A549 (cell line): ENCODE measurements at regions not wholly inside any gene's neighbourhood (a gene's known extent, or its start where the extent isn't known, plus 50 kb on each side); places are given as distances from the start of the nearest gene placed in this dataset.
A peak's percentile ranks its signal among the peaks of the same experiment; 100 is the strongest.

Experiments used
- ATAC-seq, 2 experiments: fragments of 200-7000 bp in 1 of 2; fragments of >200 bp in 1 of 2; cut with Nextera tagmentation in 1 of 2; cut with Tn5 transposase in 1 of 2; 3 replicates each; pipeline versions ENCODE4 v1.8.0 to v1.9.1; 2018 to 2020; ENCODE audit warnings: mild to moderate bottlenecking in 1 of 2, moderate library complexity in 1 of 2
- CTCF ChIA-PET: fragments of 300-600 bp; sonication (Branson Sonifier 250); formaldehyde crosslinking; extraction: SDS; loops from one replicate; lab custom pipeline; 2021; ENCODE audit warnings: antibody characterized with exemption, inconsistent platforms; lab: Yijun Ruan, JAX
- POLR2A ChIA-PET: fragments of 350-600 bp; formaldehyde crosslinking; extraction: SDS; loops from one replicate; lab custom pipeline; 2021; ENCODE audit warnings: antibody characterized with exemption, inconsistent platforms; lab: Yijun Ruan, JAX
- DNase-seq, 2 experiments: peaks; one replicate each; pipeline versions ENCODE4 v3.0.0 to v3.0.0-alpha.2; 2011 to 2016; ENCODE audit warnings: low read depth in 1 of 2, low spot score in 1 of 2
- FAIRE-seq: peaks from 2 replicates; lab custom pipeline; 2011; peaks lifted over from hg19 to GRCh38; lab: Jason Lieb, UNC
- H3K27ac ChIP-seq, 2 experiments: fragments of >200 bp; sonication (Bioruptor Twin); formaldehyde crosslinking; 3 replicates each; pipeline ENCODE4 v1.5.1; 2016 to 2017
- H3K4me1 ChIP-seq: fragments of >200 bp; sonication (Bioruptor Twin); formaldehyde crosslinking; 3 replicates; pipeline ENCODE4 v1.6.1; 2016
- H3K4me2 ChIP-seq: fragments of >200 bp; sonication (Bioruptor Twin); formaldehyde crosslinking; 3 replicates; pipeline ENCODE4 v1.6.1; 2016
- H3K4me3 ChIP-seq: fragments of >200 bp; sonication (Bioruptor Twin); formaldehyde crosslinking; 3 replicates; pipeline ENCODE4 v1.5.1; 2016
- H3K9me3 ChIP-seq: fragments of >200 bp; sonication (Bioruptor Twin); formaldehyde crosslinking; 3 replicates; pipeline ENCODE4 v1.6.1; 2016
- BHLHE40 ChIP-seq: IDR thresholded peaks from 2 replicates; pipeline ENCODE4 v1.6.1; 2012; ENCODE audit warnings: low read depth, low read length, inconsistent platforms
- CEBPB ChIP-seq, 2 experiments: fragments of >200 bp in 1 of 2; sonication (Bioruptor Twin) in 1 of 2; formaldehyde crosslinking in 1 of 2; IDR thresholded peaks; 2 replicates each; pipeline ENCODE4 v1.6.1; 2012 to 2016
- CTCF ChIP-seq: fragments of >200 bp; sonication (Bioruptor Twin); formaldehyde crosslinking; IDR thresholded peaks from 3 replicates; pipeline ENCODE4 v1.5.1; 2016
- FOSL2 ChIP-seq, 2 experiments: fragments of 450-650 bp in 1 of 2; fragments of >200 bp in 1 of 2; sonication (Bioruptor Twin) in 1 of 2; formaldehyde crosslinking; IDR thresholded peaks; 2 replicates each; pipeline versions ENCODE4 v1.5.0 to v1.6.1; 2016 to 2020; ENCODE audit warnings: mild to moderate bottlenecking in 1 of 2, moderate library complexity in 1 of 2
- HMGXB4 ChIP-seq: fragments of 250-450 bp; sonication (Bioruptor Pico); IDR thresholded peaks from 2 replicates; pipeline ENCODE4 v1.5.0; 2021; ENCODE audit warnings: mild to moderate bottlenecking, moderate library complexity, borderline replicate concordance
- HOXB5 ChIP-seq: fragments of 250-450 bp; sonication (Bioruptor Pico); IDR thresholded peaks from 2 replicates; pipeline ENCODE4 v1.5.0; 2020; ENCODE audit warnings: mild to moderate bottlenecking, moderate library complexity
- JUNB ChIP-seq: fragments of >200 bp; sonication (Bioruptor Twin); formaldehyde crosslinking; IDR thresholded peaks from 2 replicates; pipeline ENCODE4 v1.6.1; 2016
- MAFK ChIP-seq: fragments of 450-650 bp; IDR thresholded peaks from 2 replicates; pipeline ENCODE4 v1.6.1; 2014; ENCODE audit not compliant: partially characterized antibody
- NFE2L2 ChIP-seq: fragments of 150-350 bp; conservative IDR thresholded peaks from 2 replicates; pipeline ENCODE4 v1.6.1; 2014; ENCODE audit warnings: low read length
- NPAS2 ChIP-seq: fragments of 250-450 bp; sonication (Bioruptor Pico); IDR thresholded peaks from 2 replicates; pipeline ENCODE4 v1.8.0; 2022; ENCODE audit warnings: mild to moderate bottlenecking, moderate library complexity, borderline replicate concordance
- PHF8 ChIP-seq: fragments of 200-600 bp; sonication (generic); IDR thresholded peaks from 2 replicates; pipeline ENCODE4 v1.6.1; 2016; ENCODE audit warnings: low read depth, mild to moderate bottlenecking, antibody characterized with exemption, moderate library complexity, borderline replicate concordance
- POLR2A ChIP-seq: IDR thresholded peaks from 2 replicates; pipeline ENCODE4 v1.6.1; 2012; ENCODE audit warnings: mild to moderate bottlenecking, low read length
- RAD21 ChIP-seq, 2 experiments: fragments of >200 bp in 1 of 2; sonication (Bioruptor Twin) in 1 of 2; formaldehyde crosslinking in 1 of 2; IDR thresholded peaks in 1 of 2; conservative IDR thresholded peaks in 1 of 2; 2 replicates in 1 of 2; 3 replicates in 1 of 2; pipeline ENCODE4 v1.6.1; 2012 to 2018; ENCODE audit warnings: inconsistent platforms in 1 of 2
- REST ChIP-seq: fragments of 200-600 bp; sonication (generic); IDR thresholded peaks from 2 replicates; pipeline ENCODE4 v1.6.1; 2016; ENCODE audit warnings: antibody characterized with exemption, mild to moderate bottlenecking, moderate library complexity
- RNF2 ChIP-seq: fragments of 200-600 bp; sonication (generic); IDR thresholded peaks from 2 replicates; pipeline ENCODE4 v1.6.1; 2016; ENCODE audit warnings: low read depth, mild to moderate bottlenecking, antibody characterized with exemption, moderate library complexity, borderline replicate concordance
- SMC3 ChIP-seq: fragments of >200 bp; sonication (Bioruptor Twin); formaldehyde crosslinking; IDR thresholded peaks from 3 replicates; pipeline ENCODE4 v1.6.1; 2018; ENCODE audit warnings: inconsistent platforms
- TP53 ChIP-seq: fragments of 250-450 bp; sonication (Bioruptor Pico); IDR thresholded peaks from 2 replicates; pipeline ENCODE4 v1.5.0; 2021; ENCODE audit warnings: mild to moderate bottlenecking, moderate library complexity
- ZNF302 ChIP-seq: fragments of 250-450 bp; sonication (Bioruptor Pico); IDR thresholded peaks from 2 replicates; pipeline ENCODE4 v1.9.0; 2021; ENCODE audit warnings: inconsistent platforms, mild to moderate bottlenecking, moderate library complexity
- WGBS: methylation state at CpG from one replicate; pipeline ENCODE4 v1.1.6; 2017; ENCODE audit errors: missing lambda C conversion rate; 5-methylcytosine and 5-hydroxymethylcytosine counted together
- TF ChIP-seq, protein P1 (sequence below): fragments of 250-450 bp; sonication (Bioruptor Pico); IDR thresholded peaks from 2 replicates; pipeline ENCODE4 v1.5.0; 2020; ENCODE audit warnings: low read depth, mild to moderate bottlenecking, moderate library complexity
- TF ChIP-seq, protein P2 (sequence below): IDR thresholded peaks from 2 replicates; pipeline ENCODE4 v1.6.1; 2012

GRCh38 chr10:6721964-6722615 lies 142.0 kb upstream of the PRKCQ start (continued):
- TF ChIP-seq FOSL2 (IDR thresholded peaks at IDR 0.05), result peak; percentile 75
- peak; percentile 91 for TF ChIP-seq FOSL2 (CRISPR knock-in tag; IDR thresholded peaks at IDR 0.05)
- peak; percentile 91 for TF ChIP-seq BHLHE40
- peak; percentile 60 for TF ChIP-seq JUNB
- 0 out of 4 replicates have a peak, but pooled peaks of 1 of the 2 experiments have one; percentile 17 for TF ChIP-seq CEBPB (IDR thresholded peaks at IDR 0.05)
- 0 out of 3 replicates have a peak, but pooled peaks have one; percentile 7 for TF ChIP-seq SMC3

GRCh38 chr10:6721480-6721879 lies 141.4 kb upstream of the PRKCQ start:
- ATAC-seq (peak; percentile 87 to 89), FAIRE-seq (peak; percentile 7), DNase-seq (peak; percentile 69 to 87)
- H3K4me2 ChIP-seq, result peak overlapping the region; percentile 87
- H3K4me3 ChIP-seq, result peak overlapping the region; percentile 29; the same call in 2 of the 3 replicates
- peak overlapping the region; percentile 74 to 82 for H3K27ac ChIP-seq
- peaks cover 32% of the 10 kb centered on the region for H3K4me1 ChIP-seq
- ChIA-PET POLR2A (interaction anchor here (0.5 to 2.2 kb wide), 4 partner anchors 11 to 519 kb away, joined by 3 to 20 read pairs (median 4); partner anchors contain the start of gene PFKFB3), CTCF (interaction anchor here (0.7 to 2.3 kb wide), 13 partner anchors 9 to 696 kb away, joined by 3 to 12 read pairs (median 4); no protein-coding TSS in a partner anchor)
- no peaks in the 10 kb centered on the region for H3K9me3 ChIP-seq
- WGBS, result 5% methylated on average over 7 of the region's 7 CpGs
- TF ChIP-seq RNF2 (no peak), NFE2L2 (no peak), HMGXB4 (no peak), CTCF (peak; percentile 37), JUNB (no peak), HOXB5 (no peak), FOSL2 (IDR thresholded peaks at IDR 0.05) (no peak), FOSL2 (CRISPR knock-in tag; IDR thresholded peaks at IDR 0.05) (peak; percentile 70), REST (no peak), CEBPB (IDR thresholded peaks at IDR 0.05) (no peak), NPAS2 (CRISPR knock-in tag) (no peak), RAD21 (conservative IDR thresholded peaks at IDR 0.05 in 1 of 2, IDR thresholded peaks at IDR 0.05 in 1 of 2) (peak; percentile 62 to 67), MAFK (peak; percentile 78), TP53 (CRISPR knock-in tag) (no peak), SMC3 (peak; percentile 35; the same call in 2 of the 3 replicates), PHF8 (no peak), ZNF302 (CRISPR knock-in tag) (no peak), POLR2A (no peak)
- TF ChIP-seq, protein P1, sequence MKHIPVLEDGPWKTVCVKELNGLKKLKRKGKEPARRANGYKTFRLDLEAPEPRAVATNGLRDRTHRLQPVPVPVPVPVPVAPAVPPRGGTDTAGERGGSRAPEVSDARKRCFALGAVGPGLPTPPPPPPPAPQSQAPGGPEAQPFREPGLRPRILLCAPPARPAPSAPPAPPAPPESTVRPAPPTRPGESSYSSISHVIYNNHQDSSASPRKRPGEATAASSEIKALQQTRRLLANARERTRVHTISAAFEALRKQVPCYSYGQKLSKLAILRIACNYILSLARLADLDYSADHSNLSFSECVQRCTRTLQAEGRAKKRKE (CRISPR knock-in tag), result no peak
- TF ChIP-seq, protein P2, sequence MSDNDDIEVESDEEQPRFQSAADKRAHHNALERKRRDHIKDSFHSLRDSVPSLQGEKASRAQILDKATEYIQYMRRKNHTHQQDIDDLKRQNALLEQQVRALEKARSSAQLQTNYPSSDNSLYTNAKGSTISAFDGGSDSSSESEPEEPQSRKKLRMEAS, result peak; percentile 65
- TF ChIP-seq, all 56 proteins: peak for 6
